OCI-LY3 (cell line): ENCODE measurements at regions not wholly inside any gene's neighbourhood (a gene's known extent, or its start where the extent isn't known, plus 50 kb on each side); places are given as distances from the start of the nearest gene placed in this dataset.

Experiments
- CTCF ChIP-seq: fragments of 200-600, 300-600 bp; sonication (generic); IDR thresholded peaks from 2 replicates; pipeline ENCODE4 v1.5.1; 2014; ENCODE audit warnings: antibody characterized with exemption, low read length, low read depth
- EZH2phosphoT487 ChIP-seq: fragments of 200-600 bp; shearing (Covaris generic); IDR thresholded peaks from 2 replicates; pipeline ENCODE4 v1.6.1; 2018; ENCODE audit warnings: antibody characterized with exemption, mixed run types, low read depth

- TF ChIP-seq CTCF (no peak), EZH2phosphoT487 (no peak)
Observed at GRCh38 chr13:22049384-22049783, 378.5 kb downstream of the FGF9 start.
